Stimulated activated CD4-positive, alpha-beta T cell treated with anti-CD3 and anti-CD28 coated beads, Interleukin-12 subunit alpha, Interleukin-12 subunit beta, amount 100 ng/mL, for 48 hours (primary cell): ENCODE measurements at regions not wholly inside any gene's neighbourhood (a gene's known extent, or its start where the extent isn't known, plus 50 kb on each side); places are given as distances from the start of the nearest gene placed in this dataset.
"Not testable (repeated sequence)": the region's sequence is repeated elsewhere in the genome, so short reads cannot be mapped to it uniquely, and the experiment has no call there.

Source experiments
- DNase-seq, 3 donors: peaks; one replicate each; pipeline ENCODE4 v3.0.0-alpha.2; 2020; ENCODE audit warnings: low read depth in 2 of 3, low spot score in 1 of 3

DNA sequence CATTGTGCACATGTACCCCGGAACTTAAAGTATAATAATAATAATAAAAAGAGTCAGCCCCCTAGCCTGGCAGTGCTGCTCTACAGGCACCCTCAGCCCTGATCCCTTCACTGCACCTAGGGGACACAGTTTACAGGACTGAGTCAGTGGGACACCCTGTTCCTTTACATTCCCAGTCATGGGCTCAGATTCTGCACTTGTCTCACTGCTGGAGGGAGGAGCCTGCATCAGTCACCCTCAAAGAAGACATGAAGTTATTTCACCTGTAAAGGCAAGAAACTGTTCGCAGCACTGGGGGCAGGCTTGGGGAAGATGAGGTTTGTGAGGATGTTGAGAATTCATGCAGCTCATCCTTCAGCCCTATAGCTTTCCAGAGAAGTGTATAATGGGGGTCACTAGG lies 50.7 kb upstream of the VPREB1 start:
- DNase-seq = no peak

DNA sequence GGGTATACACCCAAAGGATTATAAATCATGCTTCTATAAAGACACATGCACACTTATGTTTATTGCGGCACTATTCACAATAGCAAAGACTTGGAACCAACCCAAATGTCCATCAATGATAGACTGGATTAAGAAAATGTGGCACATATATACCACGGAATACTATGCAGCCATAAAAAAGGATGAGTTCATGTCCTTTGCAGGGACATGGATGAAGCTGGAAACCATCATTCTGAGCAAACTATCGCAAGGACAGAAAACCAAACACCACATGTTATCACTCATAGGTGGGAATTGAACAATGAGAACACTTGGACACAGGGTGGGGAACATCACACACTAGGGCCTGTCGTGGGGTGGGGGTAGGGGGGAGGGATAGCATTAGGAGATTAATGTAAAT lies 51.1 kb upstream of the VPREB1 start:
- not testable (repeated sequence) for DNase-seq

DNA sequence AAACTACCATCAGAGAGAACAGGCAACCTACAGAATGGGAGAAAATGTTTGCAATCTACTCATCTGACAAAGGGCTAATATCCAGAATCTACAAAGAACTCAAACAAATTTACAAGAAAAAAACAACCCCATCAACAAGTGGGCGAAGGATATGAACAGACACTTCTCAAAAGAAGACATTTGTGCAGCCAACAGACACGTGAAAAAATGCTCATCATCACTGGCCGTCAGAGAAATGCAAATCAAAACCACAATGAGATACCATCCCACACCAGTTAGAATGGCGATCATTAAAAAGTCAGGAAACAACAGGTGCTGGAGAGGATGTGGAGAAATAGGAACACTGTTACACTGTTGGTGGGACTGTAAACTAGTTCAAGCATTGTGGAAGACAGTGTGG lies 51.6 kb upstream of the VPREB1 start:
- not testable (repeated sequence) for DNase-seq

DNA sequence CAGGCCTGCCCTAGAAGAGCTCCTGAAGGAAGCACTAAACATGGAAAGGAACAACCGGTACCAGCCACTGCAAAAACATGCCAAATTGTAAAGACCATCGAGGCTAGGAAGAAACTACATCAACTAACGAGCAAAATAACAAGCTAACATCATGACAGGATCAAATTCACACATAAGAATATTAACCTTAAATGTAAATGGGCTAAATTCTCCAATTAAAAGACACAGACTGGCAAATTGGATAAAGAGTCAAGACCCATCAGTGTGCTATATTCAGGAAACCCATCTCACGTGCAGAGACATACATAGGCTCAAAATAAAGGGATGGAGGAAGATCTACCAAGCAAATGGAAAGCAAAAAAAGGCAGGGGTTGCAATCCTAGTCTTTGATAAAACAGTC lies 54.8 kb upstream of the VPREB1 start:
- not testable (repeated sequence) for DNase-seq

DNA sequence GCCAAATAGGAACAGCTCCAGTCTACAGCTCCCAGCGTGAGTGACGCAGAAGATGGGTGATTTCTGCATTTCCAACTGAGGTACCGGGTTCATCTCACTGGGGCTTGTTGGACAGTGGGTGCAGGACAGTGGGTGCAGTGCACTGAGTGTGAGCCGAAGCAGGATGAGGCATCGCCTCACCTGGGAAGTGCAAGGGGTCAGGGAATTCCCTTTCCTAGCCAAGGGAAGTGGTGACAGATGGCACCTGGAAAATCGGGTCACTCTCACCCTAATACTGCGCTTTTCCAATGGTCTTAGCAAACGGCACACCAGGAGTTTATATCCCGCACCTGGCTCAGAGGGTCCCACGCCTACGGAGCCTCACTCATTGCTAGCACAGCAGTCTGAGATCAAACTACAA lies 56.7 kb upstream of the VPREB1 start:
- DNase-seq = not testable (repeated sequence)

DNA sequence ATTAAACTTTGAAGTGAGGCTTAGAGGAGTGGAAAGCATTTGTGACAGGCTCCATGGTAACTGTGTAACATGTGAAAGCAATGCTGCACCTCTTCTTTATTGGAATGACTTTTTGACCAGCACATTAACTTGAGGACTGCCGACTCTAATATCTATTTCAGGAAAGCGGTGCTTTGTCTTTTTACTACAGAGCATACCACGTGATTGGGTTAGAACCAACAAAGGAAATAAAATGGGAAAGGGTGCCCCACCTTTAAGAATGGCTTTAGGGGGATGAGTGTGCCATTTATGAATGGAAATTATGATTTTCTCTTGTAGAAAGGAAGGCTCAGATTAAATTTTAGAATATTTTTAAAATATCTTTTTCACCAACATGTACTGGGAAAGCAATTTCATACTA lies 57.3 kb upstream of the VPREB1 start:
- no peak for DNase-seq

DNA sequence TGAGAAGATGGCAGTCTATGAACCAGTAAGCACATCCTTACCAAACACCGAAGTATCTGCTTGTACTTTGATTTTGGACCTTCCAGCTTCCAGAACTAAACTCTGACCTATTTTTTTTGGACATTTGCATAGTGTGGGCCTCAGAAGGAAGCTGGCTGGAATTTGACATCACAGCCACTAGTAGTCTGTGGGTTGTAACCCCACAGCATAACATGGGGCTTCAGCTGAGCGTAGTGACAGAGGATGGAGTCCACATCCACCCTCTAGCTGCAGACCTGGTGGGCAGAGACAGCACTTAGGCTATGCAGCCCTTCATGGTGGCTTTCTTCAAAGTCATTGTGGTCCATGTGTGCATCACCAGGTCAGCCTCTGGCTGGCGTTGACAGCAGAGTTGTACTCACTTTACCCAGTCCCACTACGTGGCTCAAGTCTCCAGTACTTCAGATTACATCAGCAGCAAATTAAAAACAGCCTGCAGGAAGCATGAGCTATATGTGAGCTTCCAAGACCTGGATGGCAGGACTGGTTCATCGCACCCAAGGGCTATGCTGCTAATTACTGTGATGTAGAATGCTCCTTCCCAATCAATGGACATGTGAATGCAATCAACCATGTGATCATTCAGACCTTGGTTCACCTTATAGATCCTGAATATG lies 58.6 kb upstream of the VPREB1 start:
- DNase-seq = no peak

DNA sequence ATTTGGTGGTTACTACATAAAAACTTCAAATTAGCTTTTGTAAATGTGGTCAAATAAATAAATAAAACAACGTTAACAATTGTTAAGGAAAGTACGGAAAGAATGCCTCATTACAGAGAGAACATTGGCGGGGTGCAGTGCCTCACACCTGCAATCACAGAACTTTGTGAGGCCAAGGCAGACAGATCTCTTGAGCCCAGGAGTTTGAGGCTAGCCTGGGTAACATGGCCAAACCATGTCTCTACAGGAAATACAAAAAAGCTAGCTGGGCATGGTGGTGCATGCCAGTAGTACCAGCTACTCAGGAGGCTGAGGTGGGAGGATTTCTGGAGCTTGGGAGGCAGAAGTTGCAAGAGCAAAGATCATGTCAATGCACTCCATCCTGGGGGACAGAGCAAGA lies 59.4 kb upstream of the VPREB1 start:
- DNase-seq = no peak

DNA sequence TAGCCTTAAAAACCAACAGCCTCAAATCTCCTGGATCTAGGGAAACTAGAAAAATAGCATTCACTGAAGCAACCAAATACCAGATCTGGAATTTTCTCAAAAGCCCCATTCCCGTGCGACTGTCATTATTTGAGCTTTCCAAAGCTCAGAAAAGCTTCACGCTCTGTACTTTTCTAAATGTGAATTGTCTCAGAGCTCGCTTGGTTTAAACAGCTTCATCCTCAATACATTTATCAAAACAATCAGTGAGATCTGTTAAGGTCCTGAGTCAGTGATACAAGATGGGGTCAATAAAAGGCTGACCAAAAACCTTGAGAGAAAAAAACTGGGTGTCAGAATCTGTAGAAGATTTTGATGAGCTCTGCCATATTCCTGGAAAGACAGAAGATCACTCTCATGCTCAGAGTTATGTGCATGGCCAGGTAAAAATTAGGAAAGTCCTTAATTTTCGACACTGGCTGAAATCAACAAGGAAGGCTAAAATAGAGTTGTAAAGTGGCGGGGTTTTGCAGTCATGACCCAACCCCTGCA lies 60.2 kb upstream of the VPREB1 start:
- no peak for DNase-seq

DNA sequence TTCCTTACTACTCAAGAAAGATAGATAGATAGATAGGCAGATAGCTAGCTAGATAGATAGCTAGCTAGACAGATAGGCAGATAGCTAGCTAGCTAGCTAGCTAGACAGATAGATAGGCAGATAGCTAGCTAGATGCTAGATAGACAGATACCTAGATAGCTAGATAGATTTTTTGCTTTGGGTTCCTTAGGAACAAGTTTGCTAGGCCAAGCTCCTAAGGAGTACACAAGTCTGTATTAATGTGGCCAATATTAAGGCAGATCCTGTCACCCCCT lies 61.7 kb upstream of the VPREB1 start:
- no peak for DNase-seq

DNA sequence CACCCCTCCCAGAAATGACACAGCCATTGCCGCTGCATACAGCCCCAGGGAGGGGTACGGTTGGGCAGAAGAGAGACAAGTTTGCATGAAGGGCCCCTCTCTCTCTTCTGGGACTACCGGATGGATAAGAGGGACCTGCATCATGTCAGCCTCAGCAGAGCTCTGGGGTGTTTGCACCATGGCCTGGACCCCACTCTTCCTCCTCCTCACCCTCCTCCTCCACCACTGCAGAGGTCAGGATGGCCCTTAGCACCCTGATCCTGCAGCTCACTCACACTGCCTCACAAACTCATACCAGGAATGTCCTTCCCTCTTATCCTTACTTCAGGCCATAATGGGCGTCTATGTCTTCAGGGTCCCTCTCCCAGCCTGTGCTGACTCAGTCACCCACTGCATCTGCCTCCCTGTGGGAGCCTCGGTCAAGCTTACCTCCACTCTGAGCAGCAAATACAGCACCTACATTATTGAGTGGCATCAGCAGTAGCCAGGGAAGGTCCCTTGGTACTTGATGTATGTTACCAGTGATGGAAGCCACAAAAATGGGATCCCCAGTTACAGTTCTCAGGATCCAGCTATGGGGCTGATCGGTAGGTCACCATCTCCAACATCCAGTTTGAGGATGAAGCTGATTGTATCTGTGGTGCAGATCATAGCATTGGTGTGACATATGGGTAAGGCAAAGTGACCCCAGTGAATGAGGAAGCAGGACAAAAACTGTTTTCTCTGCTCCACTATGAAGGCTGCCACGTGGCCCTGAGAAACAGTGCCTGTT lies 62.2 kb upstream of the VPREB1 start:
- DNase-seq = no peak

DNA sequence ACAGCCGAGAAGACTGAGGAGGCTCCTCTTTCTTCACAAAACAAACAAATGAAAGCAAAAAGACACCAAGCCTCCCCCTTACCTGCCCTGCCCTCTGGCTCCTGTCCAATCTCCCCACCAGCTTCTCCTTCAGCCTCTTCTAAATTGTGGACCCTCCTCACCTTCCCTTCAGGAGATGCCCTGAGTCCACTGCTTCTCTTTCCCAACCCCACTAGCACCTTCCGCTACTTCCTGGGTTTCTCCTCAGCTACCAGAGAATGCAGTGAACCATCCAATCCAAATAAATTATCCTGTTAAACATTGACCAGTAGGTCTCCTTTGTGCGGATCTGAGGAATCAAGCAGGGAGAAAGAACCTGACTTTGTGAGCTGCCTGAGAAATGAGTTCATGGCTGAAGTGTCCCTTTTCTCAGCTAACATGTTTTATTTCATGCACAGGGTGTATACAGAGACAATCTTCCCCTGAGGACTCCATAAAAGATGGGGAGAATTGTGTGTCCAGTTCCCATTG lies 63.2 kb upstream of the VPREB1 start:
- DNase-seq = no peak

DNA sequence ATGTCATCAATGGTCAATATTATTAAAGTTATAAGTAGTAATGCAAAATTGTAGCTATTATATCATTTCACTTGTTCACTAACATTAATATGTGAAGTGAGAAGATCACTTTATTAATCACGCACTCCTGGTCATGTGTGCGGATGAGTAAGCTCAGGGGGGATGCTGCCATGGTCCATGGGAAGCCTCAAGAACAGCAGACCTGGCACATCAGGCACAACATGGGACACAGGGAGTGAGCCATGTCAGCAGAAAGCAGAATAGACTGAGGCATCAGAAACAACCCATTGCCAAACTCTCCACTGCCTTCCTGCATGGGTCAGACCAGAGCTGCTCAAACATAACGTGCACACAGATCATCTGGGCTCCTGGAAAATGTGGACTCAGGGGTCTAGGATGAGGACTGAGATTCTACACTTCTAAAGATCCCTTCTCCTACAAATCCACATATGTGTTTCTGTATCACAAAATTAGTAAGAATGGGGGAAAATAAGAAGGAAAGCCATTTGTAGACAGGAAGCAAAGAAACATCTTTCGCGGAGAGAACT lies 63.8 kb upstream of the VPREB1 start:
- no peak for DNase-seq

DNA sequence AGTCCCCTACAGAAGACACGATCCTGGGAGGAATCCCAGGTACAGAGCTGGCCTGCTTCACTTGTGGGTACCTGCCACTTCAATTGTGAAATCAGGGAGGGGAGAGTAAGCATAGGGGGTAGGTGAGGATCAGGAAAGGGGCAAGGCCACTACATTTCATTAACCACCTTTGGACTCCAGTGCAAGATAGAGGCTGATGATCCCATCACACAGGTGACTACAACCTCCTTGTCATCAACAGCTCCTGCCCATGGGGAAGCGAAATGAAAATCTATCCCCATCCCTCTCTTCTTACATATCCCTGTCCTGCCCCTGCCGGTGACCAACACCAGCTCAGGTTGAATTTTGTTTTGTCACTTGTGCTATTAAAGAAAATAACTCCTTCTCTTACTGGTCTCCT lies 64.7 kb upstream of the VPREB1 start:
- DNase-seq = no peak

DNA sequence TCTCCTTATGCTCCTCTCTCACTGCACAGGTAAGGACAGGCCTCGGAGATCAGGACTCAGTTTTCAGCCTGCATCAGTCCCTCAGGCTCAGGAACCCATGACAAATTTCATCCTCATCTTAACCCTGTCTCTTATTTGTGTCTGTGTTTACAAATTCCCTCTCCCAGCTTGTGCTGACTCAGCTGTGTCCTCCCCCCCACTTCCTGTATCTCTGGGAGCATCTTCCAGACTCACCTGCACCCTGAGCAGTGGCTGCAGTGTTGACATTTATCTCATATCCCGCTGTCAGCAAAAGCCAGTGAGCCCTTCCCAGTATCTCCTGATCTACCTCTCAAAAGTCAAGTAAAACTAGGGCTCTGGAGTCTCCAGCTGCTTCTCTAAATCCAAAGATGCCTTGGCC lies 65.6 kb upstream of the VPREB1 start:
- DNase-seq = no peak

DNA sequence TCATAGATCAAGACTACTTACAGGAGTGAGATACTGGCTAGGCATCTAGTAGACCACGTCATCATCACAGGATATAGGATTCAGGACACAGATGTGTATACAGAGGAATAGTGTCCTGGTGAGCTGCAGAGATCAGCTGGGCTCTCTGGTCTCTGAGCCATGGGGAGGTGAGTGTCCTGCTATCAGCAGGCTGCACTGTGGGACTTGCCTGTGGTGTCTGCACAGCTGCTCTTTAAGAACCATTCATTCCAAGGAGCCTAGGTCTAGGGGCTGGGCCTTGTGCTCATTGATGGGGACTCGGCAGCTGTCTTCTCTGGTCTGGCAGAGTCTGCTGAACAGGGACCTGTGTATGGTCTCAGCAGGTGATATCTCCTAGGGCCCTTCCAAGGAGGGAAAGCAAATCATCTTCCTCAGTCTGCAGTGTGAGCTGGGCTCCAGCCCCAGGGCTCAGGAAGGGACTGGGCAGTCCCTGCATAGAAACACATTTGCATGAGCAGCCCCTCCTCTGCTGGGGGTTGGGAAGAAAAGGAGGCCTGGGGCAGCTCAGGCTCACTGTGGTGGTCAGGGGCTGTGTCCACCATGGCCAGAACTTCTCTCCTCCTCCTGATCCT lies 66.1 kb upstream of the VPREB1 start:
- DNase-seq = no peak

DNA sequence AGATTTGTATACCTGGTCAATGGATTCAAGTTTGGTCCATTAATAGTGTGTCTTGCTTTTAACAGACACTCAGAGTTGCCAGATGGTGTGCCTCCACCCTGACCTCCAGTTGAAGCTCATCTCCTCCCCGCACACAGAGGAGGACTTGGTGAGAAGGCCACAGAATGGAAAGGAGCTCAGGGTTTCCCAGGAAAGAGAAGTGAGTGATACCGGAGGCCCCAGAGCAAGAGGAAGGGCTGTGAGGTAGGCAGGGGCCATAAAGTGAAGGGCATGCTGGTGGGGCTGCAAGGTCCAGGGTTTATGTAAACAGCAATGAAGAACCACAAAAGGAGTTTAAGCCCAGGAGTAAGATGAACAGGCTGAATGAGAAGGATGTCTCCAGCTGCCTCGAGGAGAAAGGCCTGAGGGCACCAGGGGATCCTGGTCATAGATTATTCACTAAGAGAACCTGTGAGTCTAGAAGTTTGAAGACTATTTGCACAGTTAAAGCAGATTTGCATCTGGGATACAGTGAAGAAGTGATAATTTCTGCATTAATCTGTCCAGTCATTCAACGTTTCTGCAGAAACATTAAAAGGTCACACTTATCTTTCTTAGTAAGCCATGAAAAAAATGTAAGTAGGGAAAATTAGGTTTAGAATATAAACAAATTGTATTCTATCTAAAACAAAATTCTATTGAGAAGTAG lies 67.5 kb upstream of the VPREB1 start:
- no peak for DNase-seq

DNA sequence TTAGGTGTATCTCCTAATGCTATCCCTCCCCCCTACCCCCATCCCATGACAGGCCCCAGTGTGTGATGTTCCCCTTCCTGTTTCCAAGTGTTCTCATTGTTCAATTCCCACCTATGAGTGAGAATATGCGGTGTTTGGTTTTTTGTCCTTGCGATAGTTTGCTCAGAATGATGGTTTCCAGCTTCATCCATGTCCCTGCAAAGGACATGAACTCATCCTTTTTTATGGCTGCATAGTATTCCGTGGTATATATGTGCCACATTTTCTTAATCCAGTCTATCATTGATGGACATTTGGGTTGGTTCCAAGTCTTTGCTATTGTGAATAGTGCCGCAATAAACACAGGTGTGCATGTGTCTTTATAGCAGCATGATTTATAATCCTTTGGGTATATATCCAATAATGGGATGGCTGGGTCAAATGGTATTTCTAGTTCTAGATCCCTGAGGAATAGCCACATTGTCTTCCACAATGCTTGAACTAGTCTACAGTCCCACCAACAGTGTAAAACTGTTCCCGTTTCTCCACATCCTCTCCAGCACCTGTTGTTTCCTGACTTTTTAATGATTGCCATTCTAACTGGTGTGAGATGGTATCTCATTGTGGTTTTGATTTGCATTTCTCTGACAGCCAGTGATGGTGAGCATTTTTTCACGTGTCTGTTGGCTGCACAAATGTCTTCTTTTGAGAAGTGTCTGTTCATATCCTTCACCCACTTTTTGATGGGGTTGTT lies 71.5 kb upstream of the VPREB1 start:
- DNase-seq = not testable (repeated sequence)

DNA sequence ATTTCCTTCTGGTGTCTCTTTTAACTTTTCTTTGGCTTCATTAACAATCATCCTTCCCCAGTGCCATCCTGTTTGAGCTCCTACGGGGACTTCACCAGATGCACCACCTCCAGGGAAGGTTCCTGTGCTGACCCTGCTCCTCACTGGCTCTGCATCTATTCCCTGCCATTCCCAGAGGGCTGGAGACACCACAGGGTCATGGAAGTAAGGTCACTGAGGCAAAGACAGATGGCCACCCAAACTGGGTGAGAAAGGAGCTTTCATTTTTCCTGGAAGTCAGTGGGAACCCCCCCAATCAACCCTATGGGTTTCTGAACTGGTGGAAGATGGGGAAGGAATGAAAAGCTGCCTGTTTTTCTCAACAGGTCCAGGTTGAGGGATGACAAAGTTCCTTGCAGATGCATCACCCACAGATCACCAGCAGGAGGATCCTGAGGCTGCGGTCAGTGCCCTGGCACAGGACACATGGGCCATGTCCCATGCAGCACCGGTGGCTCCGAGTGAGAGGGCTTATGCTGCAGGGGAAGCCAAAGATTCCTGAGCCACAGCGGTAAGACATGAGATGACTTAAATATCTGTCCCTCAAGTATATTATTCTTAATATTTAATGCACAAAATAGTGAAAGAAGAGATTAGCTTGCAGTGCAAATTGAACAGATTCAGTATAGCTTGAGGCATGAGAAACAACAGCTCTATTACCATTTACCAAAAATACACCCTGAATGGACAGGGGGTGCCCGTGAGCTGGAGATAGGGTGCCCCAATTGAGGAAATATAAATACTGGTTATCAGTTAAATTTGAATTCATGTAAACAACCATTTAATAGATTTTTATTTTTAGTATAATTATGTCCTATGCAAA lies 73.0 kb upstream of the VPREB1 start:
- DNase-seq = no peak

DNA sequence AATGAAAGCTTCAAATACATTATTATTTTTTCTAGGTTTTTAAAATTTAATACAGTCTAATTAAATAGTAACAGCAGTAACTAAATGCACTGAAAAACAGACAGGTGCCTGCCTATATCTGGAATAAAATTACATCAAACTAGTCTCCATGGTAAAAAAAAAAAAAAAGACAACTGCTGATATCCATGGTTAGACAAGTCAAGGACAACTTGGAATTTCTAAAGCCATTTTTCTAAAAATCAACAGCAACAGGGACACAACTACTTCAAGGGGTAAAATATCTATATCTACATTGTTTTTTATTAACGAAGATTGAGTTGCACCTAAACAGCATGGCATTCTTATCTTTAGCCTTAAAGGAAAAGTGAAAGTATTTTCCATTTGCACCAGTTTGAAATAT lies 74.7 kb upstream of the VPREB1 start:
- no peak for DNase-seq
